Right renal cortex interstitium (tissue), 3 donors: ENCODE measurements at regions not wholly inside any gene's neighbourhood (a gene's known extent, or its start where the extent isn't known, plus 50 kb on each side); places are given as distances from the start of the nearest gene placed in this dataset.

Source experiments
- DNase-seq, 3 donors: peaks; one replicate each; pipeline ENCODE4 v3.0.0-alpha.2; 2013; ENCODE audit warnings: low read depth in 3 of 3, low spot score in 2 of 3

GRCh38 chr9:82532504-82533180, 530.3 kb downstream of the RASEF start:
- no peak for DNase-seq

DNA sequence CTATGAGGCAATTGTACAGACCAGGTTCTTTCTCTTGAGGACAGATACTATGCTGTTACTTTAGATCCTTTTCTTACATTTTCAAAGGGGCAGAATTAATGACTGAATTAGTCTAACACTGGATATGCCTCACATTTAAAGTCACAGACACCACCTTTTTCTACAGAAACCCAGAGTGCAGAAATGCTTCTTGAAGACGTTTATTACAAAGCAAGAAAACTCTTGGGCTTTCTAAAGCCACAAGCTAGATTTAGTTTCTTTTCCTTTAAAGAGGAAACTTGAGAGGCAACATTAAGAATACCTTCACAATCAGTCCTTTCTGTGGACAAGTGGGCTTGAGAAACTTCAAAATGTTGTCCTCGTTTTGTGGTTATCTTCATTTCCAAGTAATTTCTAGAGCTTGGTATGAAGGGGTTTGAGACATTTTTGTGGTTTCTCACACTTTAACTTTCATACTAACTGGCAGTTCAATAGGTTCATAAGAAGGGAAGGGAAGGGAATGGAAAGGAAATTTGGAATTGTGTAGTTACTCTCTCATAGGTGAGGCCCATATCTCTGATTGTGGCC, 527.4 kb downstream of the RASEF start:
- no peak for DNase-seq

GRCh38 chr9:82538634-82539033, 524.3 kb downstream of the RASEF start:
- DNase-seq: no peak

DNA sequence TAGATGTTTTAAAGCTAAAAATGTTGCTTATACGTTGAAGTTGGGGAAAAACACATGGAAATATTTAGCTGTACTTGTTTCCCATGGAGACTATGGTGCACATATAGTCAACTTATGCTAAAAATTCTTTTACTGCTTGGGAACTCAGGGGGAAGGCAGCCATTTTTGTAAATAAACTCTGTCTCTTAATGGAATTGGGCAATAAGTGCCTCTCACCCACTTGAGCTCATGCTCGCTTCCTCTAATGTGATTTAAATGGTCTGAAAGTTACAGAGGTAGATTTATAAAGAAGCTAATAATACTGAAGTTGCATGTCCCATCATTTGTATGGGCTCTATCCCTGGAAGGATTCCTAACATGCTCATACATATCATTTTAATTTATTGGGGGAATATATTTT, 523.8 kb downstream of the RASEF start:
- DNase-seq: no peak

GRCh38 chr9:82539856-82540579, 522.9 kb downstream of the RASEF start:
- DNase-seq: no peak

GRCh38 chr9:82543726-82544125, 519.2 kb downstream of the RASEF start:
- no peak for DNase-seq

- DNase-seq: no peak
Observed at GRCh38 chr9:82546136-82546535, 516.8 kb downstream of the RASEF start.

GRCh38 chr9:82547995-82548394, 514.9 kb downstream of the RASEF start:
- DNase-seq: no peak

GRCh38 chr9:82549174-82549821, 513.6 kb downstream of the RASEF start:
- no peak for DNase-seq

GRCh38 chr9:82552784-82553183, 510.2 kb downstream of the RASEF start:
- no peak for DNase-seq

- DNase-seq: no peak
Observed at GRCh38 chr9:82553654-82554366, 509.1 kb downstream of the RASEF start.

DNA sequence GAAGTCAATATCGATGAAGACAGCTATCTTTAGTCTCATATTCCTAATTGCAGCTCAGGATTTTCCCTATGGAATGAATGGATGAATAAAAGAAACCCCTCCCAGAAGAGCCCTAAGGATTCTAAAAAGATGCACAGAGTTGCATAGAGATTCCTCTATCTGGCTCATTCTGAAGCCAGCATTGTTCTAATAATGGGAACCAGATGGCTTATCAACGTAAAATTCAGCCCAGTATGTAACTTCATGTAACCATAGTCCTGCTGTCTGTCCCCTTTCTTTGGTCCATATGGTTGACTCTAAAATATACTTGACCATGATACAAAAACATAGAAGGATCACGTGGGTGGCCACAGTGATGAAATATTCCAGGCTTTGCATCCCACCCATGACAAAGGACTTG, 508.6 kb downstream of the RASEF start:
- DNase-seq: no peak

GRCh38 chr9:82555031-82555430, 507.9 kb downstream of the RASEF start:
- DNase-seq: no peak

DNA sequence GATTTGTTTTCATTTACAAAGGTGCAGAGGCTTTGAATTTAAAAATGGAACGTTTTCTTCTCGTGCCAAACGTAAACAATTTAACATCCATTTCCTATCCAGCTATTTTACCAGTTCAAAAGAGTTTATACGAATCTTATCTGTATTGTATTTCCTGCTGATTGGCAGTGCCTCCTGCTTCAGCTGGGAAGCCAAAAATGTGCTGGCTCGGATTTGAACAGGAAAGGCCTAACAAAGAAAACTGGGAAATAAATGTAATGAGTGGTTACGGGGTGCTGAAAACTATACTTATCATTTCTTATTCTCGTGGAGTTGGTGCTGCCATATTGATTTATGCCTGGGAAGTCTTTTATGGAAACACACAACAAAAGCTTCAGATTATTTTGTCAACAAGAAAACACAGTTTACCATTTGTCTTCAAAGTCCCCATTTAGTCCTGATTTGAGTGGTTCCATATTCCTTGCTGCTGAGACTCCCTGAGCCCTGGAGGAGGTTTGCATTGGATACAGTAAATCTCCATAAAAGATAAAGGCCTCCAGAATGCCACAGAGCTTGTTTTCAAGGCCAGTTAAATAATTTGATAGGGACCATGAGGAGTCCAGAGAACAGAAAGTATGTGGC, 507.4 kb downstream of the RASEF start:
- DNase-seq: no peak

DNA sequence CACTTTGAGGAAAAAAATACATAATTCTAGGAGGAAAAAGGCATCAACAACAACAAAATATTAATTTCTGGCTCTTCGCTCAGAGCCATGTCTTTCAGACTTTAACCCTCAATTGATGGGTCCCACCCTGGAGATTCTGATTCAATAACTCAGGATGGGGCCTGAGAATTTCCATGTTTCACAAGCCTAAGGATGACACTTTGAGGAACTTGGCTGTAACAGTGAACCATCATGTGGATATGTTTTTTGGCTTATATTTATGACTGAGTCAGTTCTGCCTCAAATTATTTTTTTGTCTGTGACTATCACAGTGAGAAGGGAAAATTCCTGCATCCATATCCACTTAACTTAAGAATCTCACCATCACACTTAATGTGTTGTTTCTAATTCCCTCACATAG, 504.6 kb downstream of the RASEF start:
- DNase-seq: no peak

- no peak for DNase-seq
Observed at GRCh38 chr9:82558855-82559630, 503.9 kb downstream of the RASEF start.

DNA sequence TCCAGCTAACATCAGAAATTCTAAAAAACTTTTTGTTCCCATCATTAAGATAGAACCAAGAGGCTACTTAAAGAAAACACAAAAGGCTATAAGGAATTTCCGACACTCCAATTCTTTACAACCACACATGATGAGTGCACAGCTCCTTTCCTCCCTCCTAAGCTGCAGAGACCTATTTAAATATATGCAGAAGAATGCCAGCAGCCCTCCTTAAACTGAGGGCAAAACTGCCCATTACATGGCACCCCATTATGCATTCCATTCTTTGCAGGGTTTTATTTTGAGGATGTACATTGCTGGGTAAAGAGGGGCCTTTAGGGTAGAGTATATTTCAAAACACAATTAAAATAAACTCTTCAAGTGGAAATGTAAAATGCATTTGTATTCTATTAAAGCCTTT, 502.9 kb downstream of the RASEF start:
- no peak for DNase-seq

GRCh38 chr9:82560457-82560904, 502.5 kb downstream of the RASEF start:
- no peak for DNase-seq

- no peak for DNase-seq
Observed at GRCh38 chr9:82563094-82563493, 499.8 kb downstream of the RASEF start.

DNA sequence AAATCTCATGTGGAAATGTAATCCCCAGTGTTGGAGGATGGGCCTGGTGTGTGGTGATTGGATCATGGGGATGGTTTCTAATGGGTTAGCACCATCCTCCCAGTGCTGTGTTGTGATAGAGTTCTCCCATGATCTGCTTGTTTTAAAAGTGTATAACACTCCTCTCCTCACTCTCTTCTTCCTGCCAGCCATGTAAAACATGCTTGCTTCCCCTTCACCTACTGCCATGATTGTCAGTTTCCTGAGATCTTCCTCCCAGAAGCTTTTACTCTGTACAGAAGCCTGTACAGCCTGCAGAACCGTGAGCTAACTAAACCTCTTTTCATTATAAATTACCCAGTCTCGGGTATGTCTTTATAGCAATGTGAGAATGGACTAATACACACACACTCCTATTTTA, 499.1 kb downstream of the RASEF start:
- no peak for DNase-seq
